GM23338 (cell line): ENCODE measurements at regions not wholly inside any gene's neighbourhood (a gene's known extent, or its start where the extent isn't known, plus 50 kb on each side); places are given as distances from the start of the nearest gene placed in this dataset.
A peak's percentile ranks its signal among the peaks of the same experiment; 100 is the strongest.

ENCODE experiments used
- ATAC-seq: fragments of 200-7000 bp; cut with Tn5 transposase; 3 replicates; pipeline ENCODE4 v1.9.1; 2020
- DNase-seq: peaks from one replicate; pipeline ENCODE4 v3.0.0-alpha.2; 2015; ENCODE audit warnings: low spot score
- H2AFZ ChIP-seq: fragments of 200-600 bp; sonication (generic); 2 replicates; pipeline ENCODE4 v1.8.0; 2016; ENCODE audit warnings: antibody characterized with exemption, mild to moderate bottlenecking, moderate library complexity
- H3F3A ChIP-seq: fragments of 200-600 bp; sonication (generic); replicated peaks from 2 replicates; pipeline ENCODE4 v1.8.0; 2017; ENCODE audit warnings: antibody characterized with exemption, mixed run types, low read depth
- H3K27ac ChIP-seq: fragments of 200-600 bp; sonication (generic); 2 replicates; pipeline ENCODE4 v1.6.1; 2016; ENCODE audit warnings: low read depth
- H3K27me3 ChIP-seq: fragments of 200-600 bp; sonication (generic); 2 replicates; pipeline ENCODE4 v1.8.0; 2016; ENCODE audit warnings: mild to moderate bottlenecking, mixed run types, moderate library complexity; ENCODE audit not compliant: insufficient read depth
- H3K36me3 ChIP-seq: fragments of 200-600 bp; sonication (generic); 2 replicates; pipeline ENCODE4 v1.8.0; 2016; ENCODE audit warnings: mild to moderate bottlenecking; ENCODE audit not compliant: insufficient read depth
- H3K4me1 ChIP-seq: fragments of 200-600 bp; sonication (generic); 2 replicates; pipeline ENCODE4 v1.8.0; 2016; ENCODE audit warnings: mild to moderate bottlenecking, moderate library complexity; ENCODE audit not compliant: insufficient read depth
- H3K4me2 ChIP-seq: fragments of 200-600 bp; sonication (generic); 2 replicates; pipeline ENCODE4 v1.7.1; 2017; ENCODE audit warnings: mixed run types
- H3K4me3 ChIP-seq: fragments of 200-600 bp; sonication (generic); 2 replicates; pipeline ENCODE4 v1.6.1; 2016; ENCODE audit warnings: mixed run types
- H3K79me2 ChIP-seq: fragments of 200-600 bp; sonication (generic); replicated peaks from 2 replicates; pipeline ENCODE4 v1.8.0; 2017; ENCODE audit warnings: mild to moderate bottlenecking; ENCODE audit not compliant: insufficient read depth
- H3K9me2 ChIP-seq: fragments of 200-600 bp; sonication (generic); 2 replicates; pipeline ENCODE4 v1.8.0; 2017; ENCODE audit not compliant: insufficient read depth
- H4K20me1 ChIP-seq: fragments of 200-600 bp; sonication (generic); replicated peaks from 2 replicates; pipeline ENCODE4 v1.8.0; 2017; ENCODE audit warnings: mild to moderate bottlenecking; ENCODE audit not compliant: insufficient read depth
- H3K27ac Mint-ChIP-seq: 2 replicates; pipeline ENCODE4 v1.8.0; 2020; ENCODE audit warnings: inconsistent platforms, mild to moderate bottlenecking, moderate library complexity, mixed read lengths
- H3K27me3 Mint-ChIP-seq: 3 replicates; pipeline ENCODE4 v1.8.0; 2022; ENCODE audit warnings: low read depth, mild to moderate bottlenecking, moderate library complexity, mixed read lengths, inconsistent platforms; ENCODE audit not compliant: insufficient read depth, poor library complexity
- H3K36me3 Mint-ChIP-seq: 3 replicates; pipeline ENCODE4 v1.8.0; 2021; ENCODE audit warnings: low read depth, mild to moderate bottlenecking, inconsistent platforms, moderate library complexity, mixed read lengths
- H3K4me1 Mint-ChIP-seq: 3 replicates; pipeline ENCODE4 v1.8.0; 2020; ENCODE audit warnings: mild to moderate bottlenecking, inconsistent platforms, mixed read lengths
- H3K4me3 Mint-ChIP-seq: 3 replicates; pipeline ENCODE4 v1.8.0; 2021; ENCODE audit warnings: moderate library complexity, mild to moderate bottlenecking, inconsistent platforms, mixed read lengths
- H3K9me3 Mint-ChIP-seq: 3 replicates; pipeline ENCODE4 v1.8.0; 2020; ENCODE audit warnings: moderate library complexity, mild to moderate bottlenecking, inconsistent platforms, mixed read lengths
- CREB1 ChIP-seq: fragments of 250-450 bp; sonication (Bioruptor Pico); IDR thresholded peaks from 2 replicates; pipeline ENCODE4 v1.5.0; 2020; ENCODE audit warnings: low read depth, mild to moderate bottlenecking, moderate library complexity
- CTCF ChIP-seq, 2 experiments: fragments of 200-600 bp in 1 of 2; sonication (generic) in 1 of 2; conservative IDR thresholded peaks; 2 replicates each; pipeline versions ENCODE4 v1.5.1 to v1.6.1; 2016 to 2017; ENCODE audit warnings: antibody characterized with exemption in 2 of 2, low read depth in 2 of 2, mild to moderate bottlenecking in 2 of 2, moderate library complexity in 1 of 2
- ETS1 ChIP-seq: IDR thresholded peaks from 2 replicates; pipeline ENCODE4 v1.6.1; 2016; ENCODE audit warnings: antibody characterized with exemption
- EZH2 ChIP-seq: fragments of 200-600 bp; sonication (generic); IDR thresholded peaks from one replicate; pipeline ENCODE4 v1.8.0; 2017; ENCODE audit warnings: antibody characterized with exemption, mild to moderate bottlenecking, low read depth; ENCODE audit not compliant: unreplicated experiment
- EZH2phosphoT487 ChIP-seq: fragments of 200-600 bp; sonication (generic); IDR thresholded peaks from one replicate; pipeline ENCODE4 v1.8.1; 2018; ENCODE audit warnings: antibody characterized with exemption; ENCODE audit not compliant: unreplicated experiment
- JUNB ChIP-seq: IDR thresholded peaks from one replicate; pipeline ENCODE4 v1.6.1; 2016; ENCODE audit warnings: antibody characterized with exemption; ENCODE audit not compliant: unreplicated experiment
- NANOG ChIP-seq: IDR thresholded peaks from 2 replicates; pipeline ENCODE4 v1.6.1; 2016; ENCODE audit warnings: antibody characterized with exemption, borderline replicate concordance
- POLR2AphosphoS5 ChIP-seq: IDR thresholded peaks from 2 replicates; pipeline ENCODE4 v1.6.1; 2016; ENCODE audit warnings: antibody characterized with exemption, low read depth
- REST ChIP-seq: IDR thresholded peaks from one replicate; pipeline ENCODE4 v1.6.1; 2018; ENCODE audit warnings: antibody characterized with exemption; ENCODE audit not compliant: unreplicated experiment
- STAT1 ChIP-seq: IDR thresholded peaks from one replicate; pipeline ENCODE4 v1.6.1; 2016; ENCODE audit warnings: antibody characterized with exemption; ENCODE audit not compliant: unreplicated experiment
- ZNF114 ChIP-seq: fragments of 250-450 bp; sonication (Bioruptor Pico); IDR thresholded peaks from 2 replicates; pipeline ENCODE4 v1.5.0; 2020; ENCODE audit warnings: mild to moderate bottlenecking, moderate library complexity
- ZNF331 ChIP-seq: fragments of 250-450 bp; sonication (Bioruptor Pico); IDR thresholded peaks from 2 replicates; pipeline ENCODE4 v1.5.0; 2020; ENCODE audit warnings: low read depth, mild to moderate bottlenecking, moderate library complexity

- peaks cover 9% of the 10 kb centered on the region; the same call in 1 of the 2 replicates for H3K9me2 ChIP-seq
- no peaks in the 10 kb centered on the region for H3K36me3 ChIP-seq
- no peak for TF ChIP-seq EZH2
- TF ChIP-seq REST, result peak; percentile 19
- no peak for TF ChIP-seq EZH2phosphoT487
- TF ChIP-seq NANOG, result no peak
- TF ChIP-seq POLR2AphosphoS5, result no peak
- TF ChIP-seq CREB1 (CRISPR knock-in tag), result no peak
- no peak for TF ChIP-seq JUNB
- no peak for TF ChIP-seq ETS1
- TF ChIP-seq ZNF114 (CRISPR knock-in tag), result no peak
- Mint-ChIP-seq H3K4me1 (peaks cover 4% of the 10 kb centered on the region; the same call in 2 of the 3 replicates), H3K4me3 (no peak overlapping the region), H3K27me3 (peaks cover 5% of the 10 kb centered on the region), H3K9me3 (peaks cover 7% of the 10 kb centered on the region; the same call in 2 of the 3 replicates), H3K36me3 (no peaks in the 10 kb centered on the region), H3K27ac (no peak overlapping the region)
- no peaks in the 10 kb centered on the region for H3F3A ChIP-seq
- no peaks in the 10 kb centered on the region; the same call in 1 of the 2 replicates for H4K20me1 ChIP-seq
- H3K27ac ChIP-seq, result no peak overlapping the region
- H2AFZ ChIP-seq, result no peak overlapping the region
- ATAC-seq, result peak; percentile 79
- no peaks in the 10 kb centered on the region for H3K27me3 ChIP-seq
- no peak overlapping the region for H3K4me3 ChIP-seq
- no peaks in the 10 kb centered on the region for H3K4me1 ChIP-seq
- no peaks in the 10 kb centered on the region for H3K79me2 ChIP-seq
- DNase-seq, result no peak
- H3K4me2 ChIP-seq, result no peak overlapping the region
Observed at GRCh38 chr4:152118819-152119553, 358.2 kb upstream of the GATB start.

- Histone ChIP-seq H3K27me3 (no peaks in the 10 kb centered on the region), H3K36me3 (no peaks in the 10 kb centered on the region), H3K27ac (no peak overlapping the region), H3F3A (no peaks in the 10 kb centered on the region), H4K20me1 (no peaks in the 10 kb centered on the region; the same call in 1 of the 2 replicates), H3K4me1 (no peaks in the 10 kb centered on the region), H3K79me2 (no peaks in the 10 kb centered on the region), H3K4me3 (no peak overlapping the region), H3K9me2 (peaks cover 9% of the 10 kb centered on the region; the same call in 1 of the 2 replicates), H2AFZ (no peak overlapping the region), H3K4me2 (no peak overlapping the region)
- Mint-ChIP-seq H3K4me1 (peaks cover 4% of the 10 kb centered on the region; the same call in 2 of the 3 replicates), H3K27ac (no peak overlapping the region), H3K4me3 (no peak overlapping the region), H3K36me3 (no peaks in the 10 kb centered on the region), H3K27me3 (peaks cover 5% of the 10 kb centered on the region), H3K9me3 (peaks cover 6% of the 10 kb centered on the region; the same call in 2 of the 3 replicates)
- no peak for ATAC-seq
- TF ChIP-seq ZNF331 (CRISPR knock-in tag), result no peak
- TF ChIP-seq STAT1, result no peak
- no peak for TF ChIP-seq CTCF (conservative IDR thresholded peaks at IDR 0.05; ENCODE audit: low read depth in 2 of 2)
- no peak for TF ChIP-seq CREB1 (CRISPR knock-in tag)
- DNase-seq, result no peak
Observed at GRCh38 chr4:152117933-152118507, 357.2 kb upstream of the GATB start.
